K562 (cell line): ENCODE measurements at regions not wholly inside any gene's neighbourhood (a gene's known extent, or its start where the extent isn't known, plus 50 kb on each side); places are given as distances from the start of the nearest gene placed in this dataset.

Experiments used
- CBX3 ChIP-seq, 2 experiments: IDR thresholded peaks; 1 replicate in 1 of 2; 2 replicates in 1 of 2; pipeline ENCODE4 v1.6.1; 2012; ENCODE audit warnings: inconsistent platforms in 2 of 2, low read length in 2 of 2, borderline replicate concordance in 1 of 2, control low read depth in 1 of 2
- CEBPZ ChIP-seq: fragments of 150-350 bp; IDR thresholded peaks from 2 replicates; pipeline ENCODE4 v1.6.1; 2014; ENCODE audit warnings: low read depth, mild to moderate bottlenecking, low read length, borderline replicate concordance
- FOXP1 ChIP-seq: sonication (generic); formaldehyde crosslinking; IDR thresholded peaks from 2 replicates; pipeline ENCODE4 v1.8.0; 2022; ENCODE audit warnings: mild to moderate bottlenecking, missing genetic modification reagents
- HDAC3 ChIP-seq: fragments of 450-650 bp; IDR thresholded peaks from 2 replicates; pipeline ENCODE4 v1.6.1; 2018; ENCODE audit warnings: borderline replicate concordance, mild to moderate bottlenecking, moderate library complexity; ENCODE audit not compliant: partially characterized antibody
- HDAC8 ChIP-seq: fragments of 450-650 bp; IDR thresholded peaks from 2 replicates; pipeline ENCODE4 v1.6.1; 2016; ENCODE audit warnings: mild to moderate bottlenecking, missing genetic modification characterization, moderate library complexity, missing compliant biosample characterization
- HSF4 ChIP-seq: fragments of 250-450 bp; sonication (Bioruptor Pico); IDR thresholded peaks from 2 replicates; pipeline ENCODE4 v2.1.2; 2022; ENCODE audit warnings: mild to moderate bottlenecking, moderate library complexity, borderline replicate concordance
- KAT2B ChIP-seq: IDR thresholded peaks from one replicate; pipeline ENCODE4 v1.6.1; 2012; ENCODE audit warnings: low read depth, mild to moderate bottlenecking, control low read depth, inconsistent platforms, low read length, moderate library complexity
- LEF1 ChIP-seq: fragments of 450-650 bp; IDR thresholded peaks from 2 replicates; pipeline ENCODE4 v1.6.1; 2016; ENCODE audit warnings: mild to moderate bottlenecking
- MAZ ChIP-seq, 2 experiments: fragments of 450-650 bp in 1 of 2; sonication (generic) in 1 of 2; formaldehyde crosslinking; IDR thresholded peaks in 1 of 2; conservative IDR thresholded peaks in 1 of 2; 2 replicates each; pipeline versions ENCODE4 v1.4.0 to v1.5.0; 2020; ENCODE audit warnings: mild to moderate bottlenecking in 1 of 2, missing genetic modification reagents in 1 of 2
- MCM2 ChIP-seq: fragments of 450-650 bp; IDR thresholded peaks from 2 replicates; pipeline ENCODE4 v1.6.1; 2017; ENCODE audit warnings: low read depth, mild to moderate bottlenecking
- RFX1 ChIP-seq: fragments of 450-650 bp; IDR thresholded peaks from 2 replicates; pipeline ENCODE4 v1.6.1; 2016; ENCODE audit warnings: mild to moderate bottlenecking, moderate library complexity
- RUNX1 ChIP-seq: sonication (generic); IDR thresholded peaks from 2 replicates; pipeline ENCODE4 v1.6.1; 2016; ENCODE audit warnings: antibody characterized with exemption, low read depth
- STAT5B ChIP-seq: fragments of 250-450 bp; sonication (Bioruptor Pico); IDR thresholded peaks from 2 replicates; pipeline ENCODE4 v1.8.0; 2021; ENCODE audit warnings: mild to moderate bottlenecking, inconsistent platforms
- SUPT5H ChIP-seq: fragments of 450-650 bp; IDR thresholded peaks from 2 replicates; pipeline ENCODE4 v1.6.1; 2016
- TEAD1 ChIP-seq, 2 experiments: fragments of 450-650 bp in 1 of 2; sonication (generic) in 1 of 2; formaldehyde crosslinking; IDR thresholded peaks; 2 replicates each; pipeline versions ENCODE4 v1.4.0 to v1.8.0; 2020 to 2022; ENCODE audit warnings: mild to moderate bottlenecking in 2 of 2, missing genetic modification reagents in 1 of 2
- ZNF217 ChIP-seq: sonication (generic); formaldehyde crosslinking; IDR thresholded peaks from 2 replicates; pipeline ENCODE4 v1.8.0; 2022; ENCODE audit warnings: mild to moderate bottlenecking, missing genetic modification reagents
- ZNF311 ChIP-seq: fragments of 250-450 bp; sonication (Bioruptor Pico); IDR thresholded peaks from 2 replicates; pipeline ENCODE4 v1.4.0; 2020; ENCODE audit warnings: mild to moderate bottlenecking, moderate library complexity
- ZNF324 ChIP-seq: fragments of 250-450 bp; sonication (Bioruptor Pico); IDR thresholded peaks from 2 replicates; pipeline ENCODE4 v1.4.0; 2020; ENCODE audit warnings: mild to moderate bottlenecking
- ZNF586 ChIP-seq: fragments of 450-650 bp; formaldehyde crosslinking; conservative IDR thresholded peaks from 2 replicates; pipeline ENCODE4 v1.4.0; 2020; ENCODE audit warnings: mild to moderate bottlenecking, moderate library complexity
- ZNF75A ChIP-seq: fragments of 450-650 bp; formaldehyde crosslinking; IDR thresholded peaks from 2 replicates; pipeline ENCODE4 v1.4.0; 2020; ENCODE audit warnings: mild to moderate bottlenecking
- TF ChIP-seq, protein P1 (sequence below): fragments of 250-450 bp; sonication (Bioruptor Pico); IDR thresholded peaks from 2 replicates; pipeline ENCODE4 v1.5.0; 2020; ENCODE audit warnings: mild to moderate bottlenecking, borderline replicate concordance
- TF ChIP-seq, protein P2 (sequence below): fragments of 250-450 bp; sonication (Bioruptor Pico); IDR thresholded peaks from 2 replicates; pipeline ENCODE4 v1.5.0; 2021

DNA sequence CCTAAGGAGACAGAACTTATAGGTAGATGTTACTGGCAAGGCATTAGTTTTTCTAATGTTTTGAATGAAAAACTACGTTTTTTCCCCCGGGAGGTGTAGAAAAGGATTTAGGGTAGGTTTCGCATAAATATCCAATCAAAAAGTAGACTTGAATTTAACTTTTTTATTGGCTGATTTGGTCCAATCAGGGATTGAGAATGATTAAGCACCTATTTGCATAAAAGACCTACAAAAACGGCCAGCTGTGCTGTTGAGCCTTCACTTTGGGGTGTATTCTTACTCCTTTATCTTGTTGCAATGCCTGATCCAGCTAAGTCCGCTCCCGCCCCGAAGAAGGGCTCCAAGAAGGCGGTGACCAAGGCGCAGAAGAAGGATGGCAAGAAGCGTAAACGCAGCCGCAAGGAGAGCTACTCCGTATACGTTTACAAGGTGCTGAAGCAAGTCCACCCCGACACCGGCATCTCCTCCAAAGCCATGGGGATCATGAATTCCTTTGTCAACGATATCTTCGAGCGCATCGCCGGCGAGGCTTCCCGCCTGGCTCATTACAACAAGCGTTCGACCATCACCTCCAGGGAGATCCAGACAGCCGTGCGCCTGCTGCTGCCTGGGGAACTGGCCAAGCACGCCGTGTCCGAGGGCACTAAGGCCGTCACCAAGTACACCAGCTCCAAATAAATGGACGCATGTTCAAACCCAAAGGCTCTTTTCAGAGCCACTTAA is 113.5 kb upstream of the BTN3A2 start (continued):
- TF ChIP-seq, protein P1, sequence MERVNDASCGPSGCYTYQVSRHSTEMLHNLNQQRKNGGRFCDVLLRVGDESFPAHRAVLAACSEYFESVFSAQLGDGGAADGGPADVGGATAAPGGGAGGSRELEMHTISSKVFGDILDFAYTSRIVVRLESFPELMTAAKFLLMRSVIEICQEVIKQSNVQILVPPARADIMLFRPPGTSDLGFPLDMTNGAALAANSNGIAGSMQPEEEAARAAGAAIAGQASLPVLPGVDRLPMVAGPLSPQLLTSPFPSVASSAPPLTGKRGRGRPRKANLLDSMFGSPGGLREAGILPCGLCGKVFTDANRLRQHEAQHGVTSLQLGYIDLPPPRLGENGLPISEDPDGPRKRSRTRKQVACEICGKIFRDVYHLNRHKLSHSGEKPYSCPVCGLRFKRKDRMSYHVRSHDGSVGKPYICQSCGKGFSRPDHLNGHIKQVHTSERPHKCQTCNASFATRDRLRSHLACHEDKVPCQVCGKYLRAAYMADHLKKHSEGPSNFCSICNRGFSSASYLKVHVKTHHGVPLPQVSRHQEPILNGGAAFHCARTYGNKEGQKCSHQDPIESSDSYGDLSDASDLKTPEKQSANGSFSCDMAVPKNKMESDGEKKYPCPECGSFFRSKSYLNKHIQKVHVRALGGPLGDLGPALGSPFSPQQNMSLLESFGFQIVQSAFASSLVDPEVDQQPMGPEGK (CRISPR knock-in tag), result no peak
- TF ChIP-seq, protein P2, sequence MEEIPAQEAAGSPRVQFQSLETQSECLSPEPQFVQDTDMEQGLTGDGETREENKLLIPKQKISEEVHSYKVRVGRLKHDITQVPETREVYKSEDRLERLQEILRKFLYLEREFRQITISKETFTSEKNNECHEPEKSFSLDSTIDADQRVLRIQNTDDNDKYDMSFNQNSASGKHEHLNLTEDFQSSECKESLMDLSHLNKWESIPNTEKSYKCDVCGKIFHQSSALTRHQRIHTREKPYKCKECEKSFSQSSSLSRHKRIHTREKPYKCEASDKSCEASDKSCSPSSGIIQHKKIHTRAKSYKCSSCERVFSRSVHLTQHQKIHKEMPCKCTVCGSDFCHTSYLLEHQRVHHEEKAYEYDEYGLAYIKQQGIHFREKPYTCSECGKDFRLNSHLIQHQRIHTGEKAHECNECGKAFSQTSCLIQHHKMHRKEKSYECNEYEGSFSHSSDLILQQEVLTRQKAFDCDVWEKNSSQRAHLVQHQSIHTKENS (CRISPR knock-in tag), result no peak
- TF ChIP-seq FOXP1 (CRISPR knock-in tag) (no peak), HDAC3 (no peak), TEAD1 (CRISPR knock-in tag; IDR thresholded peaks at IDR 0.05) (no peak), CEBPZ (no peak), ZNF311 (CRISPR knock-in tag) (no peak), MAZ (CRISPR knock-in tag; conservative IDR thresholded peaks at IDR 0.05 in 1 of 2, IDR thresholded peaks at IDR 0.05 in 1 of 2) (peak in 1 of 2 experiments; percentile 78; a peak in 2 of 4 replicates), HSF4 (no peak), ZNF324 (CRISPR knock-in tag) (no peak), RFX1 (no peak), ZNF217 (CRISPR knock-in tag) (no peak), HDAC8 (tag) (no peak), ZNF75A (CRISPR knock-in tag) (no peak), MCM2 (no peak), CBX3 (IDR thresholded peaks at IDR 0.05; ENCODE audit: borderline replicate concordance in 1 of 2, low read length in 2 of 2) (peak in 1 of 2 experiments; percentile 67; a peak in 1 of 3 replicates), ZNF586 (CRISPR knock-in tag) (no peak), SUPT5H (peak; percentile 87), RUNX1 (no peak), STAT5B (CRISPR knock-in tag) (no peak), LEF1 (no peak; the same call in 1 of the 2 replicates), KAT2B (no peak)
